Adipocyte (in vitro differentiated cells): ENCODE measurements at regions not wholly inside any gene's neighbourhood (a gene's known extent, or its start where the extent isn't known, plus 50 kb on each side); places are given as distances from the start of the nearest gene placed in this dataset.

Experiments used
- DNase-seq: peaks from one replicate; pipeline ENCODE4 v3.0.0-alpha.2; 2015; ENCODE audit warnings: low read depth
- H3K27me3 ChIP-seq: replicated peaks from 2 replicates; pipeline ENCODE4 v1.7.0; 2013; ENCODE audit warnings: mild to moderate bottlenecking, low read length, moderate library complexity; ENCODE audit not compliant: control insufficient read depth, insufficient read depth
- H3K36me3 ChIP-seq: 2 replicates; pipeline ENCODE4 v1.7.0; 2013; ENCODE audit warnings: low read length, mild to moderate bottlenecking, moderate library complexity; ENCODE audit not compliant: control insufficient read depth, insufficient read depth, severe bottlenecking
- H3K4me1 ChIP-seq: 2 replicates; pipeline ENCODE4 v1.7.0; 2013; ENCODE audit warnings: mild to moderate bottlenecking, low read length, moderate library complexity; ENCODE audit not compliant: control insufficient read depth, insufficient read depth
- H3K4me3 ChIP-seq: 2 replicates; pipeline ENCODE4 v1.7.0; 2013; ENCODE audit warnings: mild to moderate bottlenecking, low read length, moderate library complexity
- H3K9ac ChIP-seq: 2 replicates; pipeline ENCODE4 v1.7.0; 2013; ENCODE audit warnings: mild to moderate bottlenecking, low read length, moderate library complexity
- H3K9me3 ChIP-seq: 2 replicates; pipeline ENCODE4 v1.7.0; 2013; ENCODE audit warnings: mild to moderate bottlenecking, low read length, moderate library complexity; ENCODE audit not compliant: control insufficient read depth

- H3K4me3 ChIP-seq = no peak overlapping the region
- no peaks in the 10 kb centered on the region for H3K9me3 ChIP-seq
- no peak for DNase-seq
- H3K4me1 ChIP-seq = peaks cover 26% of the 10 kb centered on the region
- H3K36me3 ChIP-seq = no peaks in the 10 kb centered on the region
- no peak overlapping the region for H3K9ac ChIP-seq
- no peaks in the 10 kb centered on the region for H3K27me3 ChIP-seq
Observed at GRCh38 chr3:73228959-73229358, 167.5 kb downstream of the EBLN2 start.

DNA sequence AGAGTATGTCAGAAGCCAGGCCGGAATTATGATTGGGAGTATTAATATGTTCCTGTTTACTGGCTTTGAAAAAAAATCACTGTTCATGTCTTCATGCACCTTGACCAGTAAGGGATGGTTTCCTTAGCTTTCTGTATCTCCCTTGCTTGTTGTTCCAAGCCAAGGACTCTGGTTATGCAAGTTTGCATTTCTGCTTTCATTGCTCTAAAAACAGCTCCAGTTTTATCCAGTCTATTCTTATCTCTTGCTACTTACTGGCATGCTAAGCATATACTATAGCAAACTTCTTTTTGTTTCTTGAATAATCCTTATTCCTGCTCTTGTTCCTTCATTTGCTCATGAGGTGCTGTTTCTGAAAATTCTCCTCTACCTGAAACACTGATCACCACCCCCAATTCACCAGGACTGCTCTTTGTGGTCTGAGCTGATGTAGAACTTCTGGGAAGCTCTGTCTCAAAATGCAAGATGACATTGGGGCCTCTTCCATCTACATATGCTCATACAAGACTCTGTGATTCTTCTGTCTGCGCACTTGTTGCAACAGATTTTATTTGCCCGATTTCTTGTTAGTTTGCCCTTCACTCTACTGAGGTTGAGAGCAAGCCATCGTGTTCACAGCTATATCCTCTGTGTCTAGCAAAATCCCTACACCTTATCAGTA lies 173.0 kb downstream of the EBLN2 start:
- Histone ChIP-seq H3K36me3 (no peaks in the 10 kb centered on the region), H3K9ac (no peak overlapping the region), H3K4me3 (no peak overlapping the region), H3K4me1 (peaks cover 15% of the 10 kb centered on the region), H3K27me3 (no peaks in the 10 kb centered on the region), H3K9me3 (no peaks in the 10 kb centered on the region)
- no peak for DNase-seq

DNA sequence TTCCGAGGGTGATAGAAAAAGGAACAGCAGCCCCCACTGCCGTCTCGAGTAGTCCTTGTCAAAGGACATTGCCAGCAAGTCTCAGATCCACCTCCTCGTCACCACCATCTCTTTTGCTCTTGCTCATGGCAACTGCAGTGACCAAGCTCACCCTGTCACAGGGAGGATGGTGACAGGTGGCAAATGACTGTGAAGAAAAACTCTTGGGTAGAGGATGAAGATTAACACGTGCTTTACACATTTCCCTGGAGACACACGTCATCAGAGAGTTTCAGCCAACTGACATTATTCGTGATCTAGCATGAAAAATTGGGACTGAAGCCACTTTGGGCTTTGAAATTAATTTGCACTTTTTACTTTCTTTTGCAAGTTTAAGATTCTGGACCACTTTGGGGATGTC lies 174.3 kb downstream of the EBLN2 start:
- no peaks in the 10 kb centered on the region for H3K36me3 ChIP-seq
- no peak overlapping the region for H3K9ac ChIP-seq
- no peak for DNase-seq

DNA sequence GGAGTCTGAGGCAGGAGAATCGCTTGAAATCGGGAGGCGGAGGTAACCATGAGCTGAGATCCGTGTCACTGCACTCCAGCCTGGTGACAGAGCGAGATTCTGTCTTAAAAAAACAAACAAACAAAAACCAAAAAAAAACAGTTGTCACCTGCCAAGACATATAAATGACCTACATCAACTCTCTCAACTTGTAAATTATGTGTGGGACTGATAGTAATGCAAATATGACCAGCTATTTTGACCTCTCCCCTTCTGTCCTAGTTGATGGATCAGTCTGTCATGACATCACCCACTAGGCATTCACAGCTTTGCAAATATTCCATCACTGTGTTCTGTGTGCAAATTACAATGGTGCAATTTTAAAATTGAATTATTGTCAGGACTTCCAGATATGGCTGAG lies 175.4 kb downstream of the EBLN2 start:
- Histone ChIP-seq H3K27me3 (no peaks in the 10 kb centered on the region), H3K9me3 (no peaks in the 10 kb centered on the region), H3K9ac (no peak overlapping the region), H3K4me1 (peaks cover 15% of the 10 kb centered on the region), H3K36me3 (no peaks in the 10 kb centered on the region), H3K4me3 (no peak overlapping the region)
- DNase-seq = no peak

More for the DNA sequence above, 174.3 kb downstream of the EBLN2 start:
- H3K9me3 ChIP-seq = no peaks in the 10 kb centered on the region
- peaks cover 15% of the 10 kb centered on the region for H3K4me1 ChIP-seq
- H3K27me3 ChIP-seq = no peaks in the 10 kb centered on the region
- no peak overlapping the region for H3K4me3 ChIP-seq

DNA sequence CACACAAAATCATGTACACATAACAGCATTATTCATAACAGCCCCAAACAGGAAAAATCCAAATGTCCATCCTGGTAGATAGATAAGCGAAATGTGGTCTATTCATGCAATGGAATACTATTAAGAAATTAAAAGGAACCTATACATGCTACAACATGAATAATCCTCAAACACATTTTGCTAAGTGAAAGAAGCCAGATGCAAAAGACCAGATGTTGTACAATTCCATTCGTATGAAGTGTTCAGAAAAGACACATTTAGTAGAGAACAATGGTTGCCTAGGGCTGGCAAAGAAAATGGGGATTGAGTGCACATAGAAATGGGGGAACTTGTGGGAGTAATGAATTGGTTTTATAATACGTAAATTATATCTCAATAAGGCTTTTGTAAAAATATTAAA lies 182.3 kb downstream of the EBLN2 start:
- H3K9ac ChIP-seq = no peak overlapping the region
- no peak overlapping the region for H3K4me3 ChIP-seq
- no peaks in the 10 kb centered on the region for H3K36me3 ChIP-seq
- H3K4me1 ChIP-seq = no peaks in the 10 kb centered on the region
- no peaks in the 10 kb centered on the region for H3K27me3 ChIP-seq
- DNase-seq = no peak
- peaks cover 4% of the 10 kb centered on the region for H3K9me3 ChIP-seq

- DNase-seq = no peak
- Histone ChIP-seq H3K9ac (no peak overlapping the region), H3K9me3 (peaks cover 4% of the 10 kb centered on the region), H3K27me3 (no peaks in the 10 kb centered on the region), H3K4me1 (no peaks in the 10 kb centered on the region), H3K4me3 (no peak overlapping the region), H3K36me3 (no peaks in the 10 kb centered on the region)
Observed at GRCh38 chr3:73245459-73245858, 184.0 kb downstream of the EBLN2 start.

- Histone ChIP-seq H3K27me3 (peaks cover 2% of the 10 kb centered on the region), H3K9me3 (peaks cover 4% of the 10 kb centered on the region), H3K36me3 (no peaks in the 10 kb centered on the region), H3K9ac (no peak overlapping the region), H3K4me1 (no peaks in the 10 kb centered on the region), H3K4me3 (no peak overlapping the region)
- no peak for DNase-seq
Observed at GRCh38 chr3:73249047-73249446, 187.6 kb downstream of the EBLN2 start.

DNA sequence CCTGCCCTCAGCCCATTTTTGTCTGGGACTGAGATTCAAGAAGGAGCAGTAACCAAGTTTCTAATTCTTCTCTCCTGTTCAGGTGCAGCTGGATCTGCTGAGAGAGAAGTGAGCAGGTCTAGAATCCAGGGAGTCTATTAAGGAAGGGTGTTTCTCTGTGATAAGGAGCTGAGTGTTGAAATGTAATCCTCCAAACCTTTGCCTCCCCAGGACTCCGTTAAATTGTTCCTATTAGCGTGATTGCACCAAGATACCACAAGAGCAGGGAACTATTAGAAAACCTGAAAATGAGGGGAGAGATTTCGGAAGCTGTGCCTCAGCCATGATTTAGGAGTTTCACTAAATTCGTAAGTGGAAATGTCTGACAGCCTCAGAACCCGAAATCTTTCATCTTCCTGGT lies 192.6 kb downstream of the EBLN2 start:
- Histone ChIP-seq H3K4me3 (no peak overlapping the region), H3K9me3 (no peaks in the 10 kb centered on the region), H3K27me3 (peaks cover 10% of the 10 kb centered on the region), H3K4me1 (no peaks in the 10 kb centered on the region), H3K36me3 (no peaks in the 10 kb centered on the region), H3K9ac (no peak overlapping the region)
- no peak for DNase-seq

DNA sequence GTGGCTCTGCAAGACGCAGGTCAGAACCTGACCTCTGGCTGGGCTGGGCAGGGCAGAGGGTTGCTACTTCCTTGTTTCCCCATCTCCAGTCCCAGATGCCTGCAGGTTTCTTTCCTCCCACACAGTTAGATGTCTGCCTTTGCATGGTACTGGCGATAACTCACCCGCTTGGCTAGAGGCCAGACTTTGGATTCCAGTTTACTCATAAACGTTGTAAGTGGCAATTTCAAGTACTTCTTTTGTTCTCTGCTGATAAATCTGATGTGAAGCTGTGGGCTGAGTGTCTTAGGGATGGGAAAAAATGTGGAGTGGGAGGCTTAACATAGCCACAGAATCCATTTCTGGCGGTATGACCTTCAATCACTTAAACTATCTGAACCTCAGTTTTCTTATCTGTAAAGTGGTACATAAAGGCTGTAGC lies 194.2 kb downstream of the EBLN2 start:
- peaks cover 16% of the 10 kb centered on the region for H3K27me3 ChIP-seq
- no peaks in the 10 kb centered on the region for H3K9me3 ChIP-seq
- H3K9ac ChIP-seq = no peak overlapping the region
- no peak overlapping the region for H3K4me3 ChIP-seq
- H3K36me3 ChIP-seq = no peaks in the 10 kb centered on the region
- H3K4me1 ChIP-seq = no peaks in the 10 kb centered on the region
- peak; percentile 76 for DNase-seq

DNA sequence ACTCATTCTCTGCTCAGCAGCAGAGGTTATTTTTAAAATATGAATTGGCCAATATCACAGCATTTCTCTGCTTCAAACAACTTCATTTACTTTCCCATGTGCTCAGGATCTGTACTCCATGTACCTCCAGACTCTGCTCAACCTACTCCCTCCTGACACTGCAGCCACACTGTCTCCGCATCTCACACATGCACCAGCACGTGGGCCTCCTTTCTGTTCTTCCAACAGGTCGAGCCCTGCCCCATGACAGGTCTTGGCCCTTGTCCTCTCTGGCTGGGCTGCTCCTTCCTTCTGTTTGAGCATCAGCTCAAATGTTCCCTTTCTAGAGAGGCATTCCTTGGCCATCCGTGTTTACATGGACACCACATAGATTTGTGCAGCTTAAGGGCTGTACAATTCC lies 195.7 kb downstream of the EBLN2 start:
- no peaks in the 10 kb centered on the region for H3K9me3 ChIP-seq
- no peak for DNase-seq
- H3K9ac ChIP-seq = no peak overlapping the region
- H3K36me3 ChIP-seq = no peaks in the 10 kb centered on the region
- H3K4me1 ChIP-seq = no peaks in the 10 kb centered on the region
- H3K27me3 ChIP-seq = peaks cover 19% of the 10 kb centered on the region
- no peak overlapping the region for H3K4me3 ChIP-seq

- no peak overlapping the region for H3K4me3 ChIP-seq
- H3K4me1 ChIP-seq = no peaks in the 10 kb centered on the region
- peaks cover 19% of the 10 kb centered on the region for H3K27me3 ChIP-seq
- DNase-seq = no peak
- H3K9me3 ChIP-seq = no peaks in the 10 kb centered on the region
- no peak overlapping the region for H3K9ac ChIP-seq
- no peaks in the 10 kb centered on the region for H3K36me3 ChIP-seq
Observed at GRCh38 chr3:73258057-73258456, 196.6 kb downstream of the EBLN2 start.

GRCh38 chr3:73259291-73259690 lies 197.8 kb downstream of the EBLN2 start:
- peaks cover 25% of the 10 kb centered on the region for H3K27me3 ChIP-seq
- H3K4me1 ChIP-seq = no peaks in the 10 kb centered on the region
- DNase-seq = no peak
- H3K4me3 ChIP-seq = no peak overlapping the region
- H3K9me3 ChIP-seq = no peaks in the 10 kb centered on the region
- H3K9ac ChIP-seq = no peak overlapping the region
- H3K36me3 ChIP-seq = no peaks in the 10 kb centered on the region
